ENCODE measurements at regions not wholly inside any gene's neighbourhood (a gene's known extent, or its start where the extent isn't known, plus 50 kb on each side); places are given as distances from the start of the nearest gene placed in this dataset.

DNA sequence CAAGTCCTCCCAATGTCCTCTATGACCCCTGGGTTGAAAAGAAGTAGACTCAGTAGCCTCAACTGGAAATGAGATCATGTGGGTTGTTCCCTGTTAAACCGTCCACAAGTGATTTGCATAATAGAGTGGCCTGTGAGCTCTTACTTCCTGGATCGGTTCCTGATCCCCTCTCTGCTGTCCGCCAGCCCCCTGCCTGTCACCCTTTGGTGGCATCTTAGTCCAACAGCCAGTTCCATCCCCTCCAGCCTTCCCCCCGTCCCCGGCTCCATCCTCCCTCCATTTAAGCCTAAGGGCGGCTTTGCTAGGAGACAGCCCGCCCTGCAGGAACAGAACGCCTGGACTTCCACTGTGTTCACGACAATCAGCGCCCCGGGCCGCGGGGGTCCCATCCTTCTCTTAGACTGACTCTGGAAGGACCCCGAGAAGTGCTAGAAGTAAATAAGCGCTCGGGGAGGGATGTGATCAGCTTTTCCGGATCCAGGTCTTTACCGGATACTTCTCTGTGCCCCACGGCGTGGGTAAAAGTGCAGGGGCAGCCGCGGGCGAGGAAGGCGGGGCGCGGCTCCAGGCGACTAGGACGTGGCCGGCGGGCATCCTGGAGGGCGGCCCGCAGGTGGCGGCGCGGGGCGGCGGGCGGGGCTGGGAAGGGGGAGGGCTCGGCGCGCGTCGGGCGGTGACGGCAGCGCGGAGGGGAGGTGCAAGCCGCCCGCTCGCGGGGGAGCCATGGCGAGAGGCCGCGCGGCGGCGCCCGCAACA lies 51.2 kb upstream of the ULK4 start:
- DNase-seq: peak; percentile 80

GRCh38 chr3:42012383-42012934 lies 50.6 kb upstream of the ULK4 start:
- DNase-seq: peak; percentile 66

Data from CD4-positive, alpha-beta T cell treated with Interleukin-17A for 1 hour (primary cell).